Chondrocyte (in vitro differentiated cells): ENCODE measurements at regions not wholly inside any gene's neighbourhood (a gene's known extent, or its start where the extent isn't known, plus 50 kb on each side); places are given as distances from the start of the nearest gene placed in this dataset.

Experiments used
- DNase-seq: peaks from one replicate; pipeline ENCODE4 v3.0.0; 2021; ENCODE audit warnings: mixed read lengths, low spot score
- H3K27ac Mint-ChIP-seq: one replicate; pipeline ENCODE4 v1.8.0; 2021; ENCODE audit warnings: mild to moderate bottlenecking, moderate library complexity, mixed read lengths; ENCODE audit not compliant: unreplicated experiment
- H3K27me3 Mint-ChIP-seq: 2 replicates; pipeline ENCODE4 v1.8.0; 2021; ENCODE audit warnings: low read depth, mixed read lengths
- H3K36me3 Mint-ChIP-seq: 2 replicates; pipeline ENCODE4 v1.8.0; 2021; ENCODE audit warnings: low read depth, mixed read lengths
- H3K4me1 Mint-ChIP-seq: 2 replicates; pipeline ENCODE4 v1.8.0; 2021; ENCODE audit warnings: low read depth, mild to moderate bottlenecking, mixed read lengths
- H3K4me3 Mint-ChIP-seq: one replicate; pipeline ENCODE4 v1.8.0; 2021; ENCODE audit warnings: mild to moderate bottlenecking, moderate library complexity, mixed read lengths; ENCODE audit not compliant: unreplicated experiment
- H3K9me3 Mint-ChIP-seq: 2 replicates; pipeline ENCODE4 v1.8.0; 2021; ENCODE audit warnings: low read depth, mixed read lengths
- TF ChIP-seq, protein P1 (sequence below): fragments of 200-600 bp; sonication (generic); IDR thresholded peaks from 2 replicates; pipeline ENCODE4 v1.5.0; 2021; ENCODE audit warnings: antibody characterized with exemption, mild to moderate bottlenecking, moderate library complexity

DNA sequence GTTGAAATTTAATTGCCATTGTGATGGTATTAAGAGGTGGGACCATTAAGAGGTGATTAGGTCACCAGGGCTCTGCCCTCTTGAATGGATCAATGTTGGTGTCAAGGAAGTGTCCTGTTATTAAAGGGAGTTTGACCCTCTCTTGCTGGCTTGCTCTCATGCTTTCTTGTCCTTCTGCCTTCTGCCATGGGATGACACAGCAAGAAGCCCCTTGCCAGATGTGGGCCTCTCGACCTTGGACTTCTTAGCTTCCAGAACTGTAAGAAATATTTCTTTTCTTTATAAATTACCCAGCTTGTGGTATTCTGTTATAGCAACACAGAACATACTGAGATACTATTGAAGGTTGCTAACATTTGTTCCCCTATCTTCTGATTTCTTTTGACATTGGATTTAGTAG lies 157.0 kb downstream of the MDFIC start:
- Mint-ChIP-seq H3K27ac (no peak overlapping the region), H3K4me1 (no peaks in the 10 kb centered on the region), H3K36me3 (no peaks in the 10 kb centered on the region), H3K27me3 (no peaks in the 10 kb centered on the region), H3K9me3 (no peaks in the 10 kb centered on the region), H3K4me3 (no peak overlapping the region)
- no peak for DNase-seq
- TF ChIP-seq, protein P1, sequence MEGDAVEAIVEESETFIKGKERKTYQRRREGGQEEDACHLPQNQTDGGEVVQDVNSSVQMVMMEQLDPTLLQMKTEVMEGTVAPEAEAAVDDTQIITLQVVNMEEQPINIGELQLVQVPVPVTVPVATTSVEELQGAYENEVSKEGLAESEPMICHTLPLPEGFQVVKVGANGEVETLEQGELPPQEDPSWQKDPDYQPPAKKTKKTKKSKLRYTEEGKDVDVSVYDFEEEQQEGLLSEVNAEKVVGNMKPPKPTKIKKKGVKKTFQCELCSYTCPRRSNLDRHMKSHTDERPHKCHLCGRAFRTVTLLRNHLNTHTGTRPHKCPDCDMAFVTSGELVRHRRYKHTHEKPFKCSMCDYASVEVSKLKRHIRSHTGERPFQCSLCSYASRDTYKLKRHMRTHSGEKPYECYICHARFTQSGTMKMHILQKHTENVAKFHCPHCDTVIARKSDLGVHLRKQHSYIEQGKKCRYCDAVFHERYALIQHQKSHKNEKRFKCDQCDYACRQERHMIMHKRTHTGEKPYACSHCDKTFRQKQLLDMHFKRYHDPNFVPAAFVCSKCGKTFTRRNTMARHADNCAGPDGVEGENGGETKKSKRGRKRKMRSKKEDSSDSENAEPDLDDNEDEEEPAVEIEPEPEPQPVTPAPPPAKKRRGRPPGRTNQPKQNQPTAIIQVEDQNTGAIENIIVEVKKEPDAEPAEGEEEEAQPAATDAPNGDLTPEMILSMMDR = no peak

- Mint-ChIP-seq H3K27ac (no peak overlapping the region), H3K4me1 (no peaks in the 10 kb centered on the region), H3K4me3 (no peak overlapping the region), H3K27me3 (no peaks in the 10 kb centered on the region), H3K9me3 (no peaks in the 10 kb centered on the region), H3K36me3 (no peaks in the 10 kb centered on the region)
- DNase-seq = no peak
- TF ChIP-seq, protein P1 = no peak
Measured at GRCh38 chr7:115078386-115078785, 156.5 kb downstream of the MDFIC start.

DNA sequence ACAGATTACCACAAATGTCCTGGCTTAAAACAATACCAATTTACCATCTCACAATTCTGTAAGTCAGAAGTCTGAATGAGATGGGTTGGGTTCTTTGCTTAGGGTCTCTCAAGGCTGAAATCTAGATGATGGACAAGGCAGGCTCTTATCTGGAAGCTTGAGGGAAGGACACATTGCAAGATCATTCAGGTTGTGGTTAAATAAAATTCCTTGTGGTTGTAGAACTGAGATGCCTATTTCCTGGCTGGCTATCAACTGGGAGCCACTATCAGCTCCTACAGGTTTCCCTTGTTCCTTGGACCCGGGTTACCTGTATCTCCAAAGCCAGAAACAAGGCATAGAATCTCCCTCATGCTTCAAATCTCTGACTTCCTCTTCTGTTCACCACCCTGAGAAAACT lies 148.4 kb downstream of the MDFIC start:
- DNase-seq = no peak
- no peak overlapping the region for H3K4me3 Mint-ChIP-seq
- H3K27ac Mint-ChIP-seq = no peak overlapping the region
- H3K9me3 Mint-ChIP-seq = no peaks in the 10 kb centered on the region
- H3K27me3 Mint-ChIP-seq = no peaks in the 10 kb centered on the region
- peaks cover 13% of the 10 kb centered on the region for H3K4me1 Mint-ChIP-seq
- no peaks in the 10 kb centered on the region for H3K36me3 Mint-ChIP-seq
- TF ChIP-seq, protein P1 = no peak
